Fibroblast of villous mesenchyme (primary cell): ENCODE measurements at regions not wholly inside any gene's neighbourhood (a gene's known extent, or its start where the extent isn't known, plus 50 kb on each side); places are given as distances from the start of the nearest gene placed in this dataset.
A peak's percentile ranks its signal among the peaks of the same experiment; 100 is the strongest.

Source experiments
- DNase-seq: peaks from one replicate; pipeline ENCODE4 v3.0.0-alpha.2; 2010; ENCODE audit warnings: low read depth
- H3K4me3 ChIP-seq: 2 replicates; pipeline ENCODE4 v1.5.1; 2011; ENCODE audit warnings: low read depth, mild to moderate bottlenecking, low read length
- TF ChIP-seq, protein P1 (sequence below): IDR thresholded peaks from 2 replicates; pipeline ENCODE4 v1.5.1; 2012; ENCODE audit warnings: low read depth, mild to moderate bottlenecking, low read length; ENCODE audit not compliant: insufficient read depth

DNA sequence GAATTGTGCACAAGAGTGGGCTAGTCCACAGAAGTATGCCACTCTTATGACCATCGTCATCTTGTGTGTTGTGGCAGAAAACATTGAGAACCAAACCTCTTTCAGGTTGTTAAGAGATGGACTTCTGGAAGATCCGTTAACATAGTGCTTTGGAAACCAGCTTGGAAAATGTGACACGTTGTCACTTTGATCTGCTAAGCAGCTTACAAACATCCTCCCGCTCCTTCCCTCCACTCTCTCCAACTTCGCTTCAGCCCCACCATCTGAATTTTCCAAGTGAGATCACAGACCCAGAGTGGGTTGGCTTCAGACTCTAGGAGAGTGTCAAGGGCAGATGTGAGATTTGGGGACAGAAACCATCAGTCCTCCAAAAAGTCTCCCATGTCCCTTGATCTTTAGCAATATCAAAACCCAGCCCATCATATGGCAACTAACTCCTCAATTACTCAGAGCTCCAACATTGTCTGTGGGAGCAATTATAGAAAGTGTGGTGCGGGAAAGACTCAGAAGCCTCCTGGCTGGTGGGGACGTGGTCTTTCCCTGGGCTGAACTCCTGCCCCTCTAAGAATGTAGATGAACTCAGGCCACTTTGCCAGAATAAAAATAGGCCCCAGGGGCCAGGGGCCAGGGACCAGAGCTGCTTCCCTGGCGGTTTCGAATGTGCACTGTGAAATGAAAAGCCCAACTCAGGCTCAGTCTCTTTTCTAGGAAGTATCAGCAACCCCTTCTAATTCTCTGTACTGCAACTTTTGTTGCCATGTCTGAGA, 129.5 kb downstream of the SLC38A6 start:
- no peak overlapping the region for H3K4me3 ChIP-seq
- no peak for DNase-seq
- TF ChIP-seq, protein P1, sequence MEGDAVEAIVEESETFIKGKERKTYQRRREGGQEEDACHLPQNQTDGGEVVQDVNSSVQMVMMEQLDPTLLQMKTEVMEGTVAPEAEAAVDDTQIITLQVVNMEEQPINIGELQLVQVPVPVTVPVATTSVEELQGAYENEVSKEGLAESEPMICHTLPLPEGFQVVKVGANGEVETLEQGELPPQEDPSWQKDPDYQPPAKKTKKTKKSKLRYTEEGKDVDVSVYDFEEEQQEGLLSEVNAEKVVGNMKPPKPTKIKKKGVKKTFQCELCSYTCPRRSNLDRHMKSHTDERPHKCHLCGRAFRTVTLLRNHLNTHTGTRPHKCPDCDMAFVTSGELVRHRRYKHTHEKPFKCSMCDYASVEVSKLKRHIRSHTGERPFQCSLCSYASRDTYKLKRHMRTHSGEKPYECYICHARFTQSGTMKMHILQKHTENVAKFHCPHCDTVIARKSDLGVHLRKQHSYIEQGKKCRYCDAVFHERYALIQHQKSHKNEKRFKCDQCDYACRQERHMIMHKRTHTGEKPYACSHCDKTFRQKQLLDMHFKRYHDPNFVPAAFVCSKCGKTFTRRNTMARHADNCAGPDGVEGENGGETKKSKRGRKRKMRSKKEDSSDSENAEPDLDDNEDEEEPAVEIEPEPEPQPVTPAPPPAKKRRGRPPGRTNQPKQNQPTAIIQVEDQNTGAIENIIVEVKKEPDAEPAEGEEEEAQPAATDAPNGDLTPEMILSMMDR, result no peak

DNA sequence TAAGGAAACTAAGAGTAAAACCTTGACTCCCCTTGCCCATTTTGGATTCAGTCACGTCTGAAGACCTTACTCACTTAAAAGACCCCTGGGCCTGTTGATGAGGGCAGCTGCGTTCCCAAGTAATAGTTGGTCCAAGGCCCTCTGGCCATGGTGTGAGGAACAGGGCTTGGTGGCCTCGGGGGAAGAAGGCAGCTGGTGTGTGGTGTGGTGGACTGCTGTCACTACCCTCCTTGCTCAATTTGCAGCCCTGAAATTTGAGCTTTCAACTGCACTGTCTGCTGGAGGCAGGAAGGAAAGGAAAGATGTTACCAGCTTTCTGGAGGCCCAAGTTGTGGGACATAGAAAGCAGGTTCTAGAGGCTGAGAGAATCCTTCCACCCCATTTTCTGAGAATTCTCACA, 128.2 kb downstream of the SLC38A6 start:
- TF ChIP-seq, protein P1, result no peak
- no peak for DNase-seq
- no peak overlapping the region for H3K4me3 ChIP-seq

DNA sequence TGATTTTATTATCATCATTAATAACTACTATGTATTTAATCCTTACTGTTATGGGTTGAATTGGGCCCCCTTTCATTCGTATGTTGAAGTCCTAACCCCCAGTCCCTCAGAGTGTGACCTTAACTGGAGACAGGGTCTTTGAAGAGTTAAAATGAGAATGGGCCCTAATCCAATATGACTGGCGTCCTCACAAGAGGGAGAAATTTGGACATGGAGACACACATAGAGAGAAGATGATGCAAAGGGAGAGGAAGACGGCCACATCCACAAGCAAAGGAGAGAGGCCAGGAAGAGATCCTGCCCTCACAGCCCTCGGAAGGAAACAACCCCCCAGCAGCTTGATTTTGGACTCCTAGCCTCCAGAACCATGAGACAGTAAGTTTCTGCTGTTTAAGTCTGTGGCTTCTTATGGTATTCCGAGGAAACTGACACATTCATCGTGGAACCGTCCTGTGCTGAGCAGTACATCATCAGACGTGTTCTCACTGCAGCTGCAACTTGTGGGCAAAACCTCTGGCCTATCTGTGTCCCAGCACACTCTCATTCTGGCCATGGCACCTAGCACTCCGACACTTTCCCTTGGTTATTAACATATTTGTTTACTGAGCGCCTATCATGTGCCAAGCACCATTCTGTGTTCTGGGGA, 127.6 kb downstream of the SLC38A6 start:
- no peak overlapping the region for H3K4me3 ChIP-seq
- no peak for DNase-seq
- TF ChIP-seq, protein P1, result no peak

DNA sequence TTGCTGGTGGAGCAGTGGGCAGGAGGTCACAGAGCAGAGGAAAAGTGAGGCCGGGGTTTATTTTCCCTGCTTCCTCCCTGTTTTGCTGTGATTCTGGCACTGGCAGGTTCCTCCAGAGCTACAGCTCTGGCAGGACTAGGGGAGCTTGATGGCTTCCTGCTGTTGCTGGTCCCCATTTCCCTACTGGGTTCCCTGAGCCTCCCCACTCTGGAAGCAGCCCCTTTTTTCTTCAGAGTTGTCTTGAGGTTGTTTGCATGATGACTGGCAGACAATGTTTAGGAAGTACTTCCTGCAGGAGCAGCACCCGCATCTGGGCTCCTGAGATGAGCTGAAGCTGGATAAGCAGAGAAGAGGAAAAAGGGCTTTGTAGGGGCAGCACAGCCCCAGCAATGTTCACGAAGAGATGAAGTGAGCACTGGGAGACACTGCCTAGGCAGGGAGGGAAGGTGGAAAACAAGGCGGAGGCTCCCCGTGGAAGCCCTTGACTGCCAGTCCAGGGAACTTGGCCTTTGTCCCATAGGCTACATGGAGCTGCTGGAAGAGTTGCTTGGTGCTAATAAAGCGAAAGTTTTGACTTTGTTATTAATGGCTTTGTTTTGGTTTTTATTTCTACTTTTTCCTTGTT, 126.9 kb downstream of the SLC38A6 start:
- H3K4me3 ChIP-seq, result no peak overlapping the region
- DNase-seq, result no peak

DNA sequence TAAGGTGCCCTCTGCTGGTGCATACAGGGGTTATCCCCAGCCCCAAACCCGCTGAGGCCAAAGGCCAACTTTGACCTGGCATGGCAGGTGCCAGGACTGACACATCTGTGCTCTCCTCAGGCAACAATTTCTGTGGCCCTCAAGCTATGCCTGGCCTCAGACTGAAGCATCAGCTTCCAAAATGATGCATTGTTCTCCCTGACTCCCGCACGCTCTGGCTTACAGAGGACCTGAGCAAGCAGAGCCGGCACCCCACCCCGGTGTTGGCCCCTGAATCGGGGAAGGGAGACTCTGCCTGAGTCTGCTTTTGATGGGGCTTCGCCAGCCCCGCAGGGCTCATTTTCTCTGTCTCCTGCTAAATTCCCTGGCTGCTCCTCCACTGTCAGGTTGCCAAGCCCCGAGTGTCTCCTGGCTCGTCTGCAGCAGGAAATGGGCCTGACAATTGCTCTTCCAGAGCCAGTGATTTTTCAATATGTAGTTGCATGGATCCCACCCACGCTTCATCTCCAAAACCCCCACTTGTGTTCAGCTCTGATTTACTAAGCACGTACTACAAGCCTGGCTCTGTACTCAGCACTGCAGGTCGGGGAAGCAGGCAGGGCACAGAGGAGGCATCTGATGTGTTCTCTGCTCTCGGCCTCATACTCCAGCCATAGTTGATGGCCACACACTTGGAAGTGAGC, 126.1 kb downstream of the SLC38A6 start:
- H3K4me3 ChIP-seq, result no peak overlapping the region
- no peak for DNase-seq
- TF ChIP-seq, protein P1, result peak; percentile 14

More for the DNA sequence above, 126.9 kb downstream of the SLC38A6 start:
- TF ChIP-seq, protein P1, result no peak

DNA sequence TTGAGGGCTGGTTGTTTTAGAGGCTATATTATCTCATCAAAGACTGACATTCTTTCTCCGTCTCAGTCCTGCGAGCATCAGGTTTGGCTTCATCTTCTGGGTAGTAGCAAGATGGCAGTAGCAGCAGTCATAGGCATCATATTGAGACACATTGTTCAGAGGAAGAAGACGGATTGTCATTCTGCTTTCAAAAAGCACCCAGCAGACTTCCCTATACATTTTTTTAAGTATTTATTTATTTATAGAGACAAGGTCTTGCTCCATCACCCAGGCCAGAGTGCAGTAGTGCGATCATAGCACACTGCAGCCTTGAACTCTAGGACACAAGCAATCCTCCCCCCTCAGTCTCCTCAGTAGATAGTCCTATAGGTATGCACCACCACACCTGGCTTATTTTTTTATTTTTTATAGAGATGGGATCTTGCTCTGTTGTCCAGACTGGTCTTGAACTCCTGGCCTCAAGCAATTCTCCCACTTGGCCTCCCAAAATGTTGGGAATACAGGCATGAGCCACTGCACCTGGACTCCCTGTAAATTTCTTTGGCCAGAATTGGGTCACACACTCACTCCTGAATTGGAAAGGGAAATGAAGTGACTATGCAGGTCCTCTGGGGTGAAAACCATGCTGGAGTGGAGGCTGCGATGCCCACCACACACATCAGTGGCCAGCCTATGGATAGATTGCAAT, 125.4 kb downstream of the SLC38A6 start:
- TF ChIP-seq, protein P1, result no peak

More for the DNA sequence above, 125.4 kb downstream of the SLC38A6 start:
- no peak for DNase-seq
- no peak overlapping the region for H3K4me3 ChIP-seq
